Activated naive CD4-positive, alpha-beta T cell treated with anti-CD3 and anti-CD28 coated beads, Interleukin-2, amount 50 U/mL, for 24 hours (primary cell): ENCODE measurements at regions not wholly inside any gene's neighbourhood (a gene's known extent, or its start where the extent isn't known, plus 50 kb on each side); places are given as distances from the start of the nearest gene placed in this dataset.

Source experiments
- H3K27ac Mint-ChIP-seq: one replicate; pipeline ENCODE4 v1.8.0; 2021; ENCODE audit warnings: mild to moderate bottlenecking, mixed read lengths
- H3K27me3 Mint-ChIP-seq: one replicate; pipeline ENCODE4 v1.8.0; 2021; ENCODE audit warnings: mixed read lengths
- H3K36me3 Mint-ChIP-seq: one replicate; pipeline ENCODE4 v1.8.0; 2021; ENCODE audit warnings: mixed read lengths
- H3K4me1 Mint-ChIP-seq: one replicate; pipeline ENCODE4 v1.8.0; 2021; ENCODE audit warnings: mixed read lengths
- H3K4me3 Mint-ChIP-seq: one replicate; pipeline ENCODE4 v1.8.0; 2021; ENCODE audit warnings: mild to moderate bottlenecking, mixed read lengths
- H3K9me3 Mint-ChIP-seq: one replicate; pipeline ENCODE4 v1.8.0; 2021; ENCODE audit warnings: mixed read lengths

DNA sequence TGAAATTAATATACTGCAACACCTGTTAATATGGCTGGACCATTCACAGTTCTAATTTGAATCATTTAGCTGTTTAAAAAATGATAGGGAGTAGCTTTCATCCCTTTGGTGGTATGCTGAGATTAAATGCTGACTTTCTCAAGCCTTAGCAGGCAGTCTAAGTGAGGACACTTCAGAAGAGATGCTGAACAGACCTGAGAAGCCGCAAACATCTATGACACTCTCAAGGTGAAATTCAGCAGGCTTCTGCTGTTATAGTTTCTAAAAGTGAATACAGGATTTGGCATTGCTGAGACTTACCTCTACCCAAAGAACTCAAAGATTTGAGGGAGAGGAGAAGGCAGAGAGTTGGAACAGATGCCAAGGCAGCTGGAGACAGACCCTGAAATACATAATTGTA lies 431.2 kb upstream of the FAM98A start:
- H3K4me3 Mint-ChIP-seq = no peak overlapping the region
- H3K36me3 Mint-ChIP-seq = no peaks in the 10 kb centered on the region
- H3K27ac Mint-ChIP-seq = no peak overlapping the region
- no peaks in the 10 kb centered on the region for H3K9me3 Mint-ChIP-seq
- no peaks in the 10 kb centered on the region for H3K4me1 Mint-ChIP-seq
- no peaks in the 10 kb centered on the region for H3K27me3 Mint-ChIP-seq

DNA sequence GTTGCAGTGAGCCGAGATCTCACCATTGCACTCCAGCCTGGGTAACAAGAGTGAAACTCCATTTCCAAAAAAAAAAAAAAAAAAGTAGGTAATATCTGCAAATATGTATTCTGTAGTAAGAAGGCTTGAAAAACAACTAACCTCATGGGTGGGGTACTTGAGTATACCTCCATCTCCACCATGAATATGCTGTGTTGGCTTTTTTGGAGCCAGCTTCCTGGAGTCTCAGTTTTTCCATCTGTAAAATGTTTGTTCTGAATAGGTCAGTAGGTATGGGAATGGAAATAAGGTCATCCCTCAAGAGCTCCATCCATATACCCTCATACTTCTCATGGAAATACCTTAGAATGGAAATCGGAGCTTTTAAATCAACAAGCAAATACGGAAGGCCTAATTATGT lies 430.0 kb upstream of the FAM98A start:
- H3K4me3 Mint-ChIP-seq = no peak overlapping the region
- H3K27ac Mint-ChIP-seq = no peak overlapping the region
- no peaks in the 10 kb centered on the region for H3K27me3 Mint-ChIP-seq
- no peaks in the 10 kb centered on the region for H3K9me3 Mint-ChIP-seq
- H3K4me1 Mint-ChIP-seq = no peaks in the 10 kb centered on the region
- no peaks in the 10 kb centered on the region for H3K36me3 Mint-ChIP-seq

GRCh38 chr2:34025196-34025595 lies 426.1 kb upstream of the FAM98A start:
- H3K27ac Mint-ChIP-seq = no peak overlapping the region
- no peaks in the 10 kb centered on the region for H3K36me3 Mint-ChIP-seq
- H3K4me1 Mint-ChIP-seq = no peaks in the 10 kb centered on the region
- H3K4me3 Mint-ChIP-seq = no peak overlapping the region
- H3K27me3 Mint-ChIP-seq = no peaks in the 10 kb centered on the region
- H3K9me3 Mint-ChIP-seq = peaks cover 9% of the 10 kb centered on the region

DNA sequence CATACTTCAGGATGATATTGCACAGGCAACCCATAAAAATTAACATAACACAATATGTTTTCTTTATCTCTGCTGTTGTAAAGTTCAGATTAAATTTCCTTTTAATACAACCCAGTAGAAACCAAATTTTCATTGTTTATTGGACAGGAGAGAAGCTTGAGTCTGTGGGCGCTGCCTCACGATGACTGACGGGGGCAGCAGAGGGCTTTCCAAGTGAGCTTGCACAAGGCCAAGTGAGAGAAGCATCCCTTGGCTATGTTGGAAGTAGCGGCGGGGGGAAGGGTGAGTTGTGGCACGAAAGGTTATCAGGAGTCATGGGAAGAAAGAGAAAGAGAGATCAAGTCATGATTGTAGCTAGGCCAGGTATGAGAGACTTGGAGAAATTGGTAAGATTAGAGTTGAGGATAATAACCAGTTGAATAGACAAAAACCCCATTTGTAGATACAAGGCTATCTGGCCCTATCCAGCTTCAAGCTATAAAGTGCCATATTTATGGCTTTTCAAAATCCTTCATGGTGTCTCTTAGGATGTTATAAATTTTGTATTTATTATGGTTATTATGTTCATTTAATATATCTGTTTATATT lies 413.7 kb upstream of the FAM98A start:
- peaks cover 4% of the 10 kb centered on the region for H3K27me3 Mint-ChIP-seq
- H3K9me3 Mint-ChIP-seq = no peaks in the 10 kb centered on the region
- H3K4me3 Mint-ChIP-seq = no peak overlapping the region
- H3K27ac Mint-ChIP-seq = no peak overlapping the region
- H3K36me3 Mint-ChIP-seq = no peaks in the 10 kb centered on the region
- H3K4me1 Mint-ChIP-seq = no peaks in the 10 kb centered on the region

- no peak overlapping the region for H3K4me3 Mint-ChIP-seq
- H3K27me3 Mint-ChIP-seq = peaks cover 4% of the 10 kb centered on the region
- H3K9me3 Mint-ChIP-seq = no peaks in the 10 kb centered on the region
- H3K27ac Mint-ChIP-seq = no peak overlapping the region
- no peaks in the 10 kb centered on the region for H3K4me1 Mint-ChIP-seq
- no peaks in the 10 kb centered on the region for H3K36me3 Mint-ChIP-seq
Observed at GRCh38 chr2:34011684-34012083, 412.6 kb upstream of the FAM98A start.

GRCh38 chr2:34005901-34006300 lies 406.8 kb upstream of the FAM98A start:
- no peaks in the 10 kb centered on the region for H3K36me3 Mint-ChIP-seq
- no peak overlapping the region for H3K27ac Mint-ChIP-seq
- no peaks in the 10 kb centered on the region for H3K4me1 Mint-ChIP-seq
- no peak overlapping the region for H3K4me3 Mint-ChIP-seq
- H3K9me3 Mint-ChIP-seq = no peaks in the 10 kb centered on the region
- H3K27me3 Mint-ChIP-seq = peaks cover 4% of the 10 kb centered on the region

DNA sequence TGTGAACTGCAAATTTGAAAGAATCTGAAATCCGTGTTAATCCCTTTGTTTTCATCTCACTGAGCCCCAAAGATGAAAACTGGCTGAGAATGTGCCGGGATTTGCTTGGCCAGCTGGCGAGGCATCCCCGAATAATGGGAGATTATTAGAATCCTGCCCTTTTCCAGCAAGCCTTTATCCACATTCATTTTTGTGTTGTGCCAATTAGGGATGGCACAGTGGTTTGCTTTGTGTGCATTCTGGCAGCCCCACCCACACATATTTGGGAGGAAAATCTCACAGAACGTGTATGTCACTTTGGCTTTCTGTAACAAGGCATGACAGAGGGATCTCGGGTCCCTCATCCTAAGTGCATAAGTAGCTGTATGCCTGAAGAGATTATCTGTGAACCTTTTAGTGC lies 405.8 kb upstream of the FAM98A start:
- Mint-ChIP-seq H3K4me1 (no peaks in the 10 kb centered on the region), H3K36me3 (no peaks in the 10 kb centered on the region), H3K4me3 (no peak overlapping the region), H3K9me3 (no peaks in the 10 kb centered on the region), H3K27ac (no peak overlapping the region), H3K27me3 (peaks cover 4% of the 10 kb centered on the region)

GRCh38 chr2:34003795-34004194 lies 404.7 kb upstream of the FAM98A start:
- Mint-ChIP-seq H3K27me3 (no peaks in the 10 kb centered on the region), H3K27ac (no peak overlapping the region), H3K36me3 (no peaks in the 10 kb centered on the region), H3K4me3 (no peak overlapping the region), H3K9me3 (no peaks in the 10 kb centered on the region), H3K4me1 (no peaks in the 10 kb centered on the region)

GRCh38 chr2:34001557-34001956 lies 402.5 kb upstream of the FAM98A start:
- H3K4me3 Mint-ChIP-seq = no peak overlapping the region
- H3K27ac Mint-ChIP-seq = no peak overlapping the region
- no peaks in the 10 kb centered on the region for H3K4me1 Mint-ChIP-seq
- H3K27me3 Mint-ChIP-seq = no peaks in the 10 kb centered on the region
- peaks cover 2% of the 10 kb centered on the region for H3K36me3 Mint-ChIP-seq
- peaks cover 11% of the 10 kb centered on the region for H3K9me3 Mint-ChIP-seq

DNA sequence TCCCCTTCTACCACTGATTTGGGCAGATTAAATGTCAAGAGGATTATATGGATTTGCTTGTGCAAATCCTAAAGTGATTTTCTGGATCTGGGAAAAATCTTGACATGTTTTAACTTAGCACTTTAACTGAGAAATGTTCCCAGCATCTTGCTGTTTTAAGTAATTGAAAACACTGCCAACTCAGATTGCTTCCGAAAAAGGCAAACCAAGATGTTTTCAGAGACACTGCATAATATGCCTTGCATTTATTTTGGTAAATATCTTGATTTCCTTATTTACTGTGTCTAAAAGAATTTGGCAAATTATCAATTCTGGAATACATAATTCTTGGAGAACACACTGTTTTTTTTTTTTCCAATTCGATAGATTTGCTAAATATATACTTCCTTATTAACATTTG lies 385.0 kb upstream of the FAM98A start:
- Mint-ChIP-seq H3K36me3 (no peaks in the 10 kb centered on the region), H3K9me3 (no peaks in the 10 kb centered on the region), H3K4me1 (no peaks in the 10 kb centered on the region), H3K4me3 (no peak overlapping the region), H3K27me3 (no peaks in the 10 kb centered on the region), H3K27ac (no peak overlapping the region)

DNA sequence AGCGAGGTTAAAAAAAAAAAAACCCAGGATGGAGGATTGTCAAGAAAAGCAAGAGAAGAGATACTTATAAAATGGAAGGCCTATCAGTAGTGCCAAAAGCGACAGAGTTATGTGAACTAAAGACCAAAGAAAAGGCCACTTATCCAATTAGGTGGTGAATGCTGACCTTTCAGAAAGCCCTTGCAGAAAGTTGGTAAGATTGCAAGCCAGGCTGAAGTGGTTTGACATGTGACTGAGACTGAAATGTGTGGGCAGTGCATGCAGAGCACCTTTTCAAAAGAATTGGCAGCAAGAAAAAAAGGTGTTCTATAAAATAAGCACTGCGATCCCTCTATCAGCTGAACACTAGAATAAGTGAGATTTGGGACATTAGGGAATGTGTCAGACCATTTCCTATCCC lies 379.4 kb upstream of the FAM98A start:
- no peaks in the 10 kb centered on the region for H3K4me1 Mint-ChIP-seq
- no peak overlapping the region for H3K4me3 Mint-ChIP-seq
- no peak overlapping the region for H3K27ac Mint-ChIP-seq
- no peaks in the 10 kb centered on the region for H3K36me3 Mint-ChIP-seq
- no peaks in the 10 kb centered on the region for H3K27me3 Mint-ChIP-seq
- no peaks in the 10 kb centered on the region for H3K9me3 Mint-ChIP-seq

GRCh38 chr2:33975498-33975897 lies 376.4 kb upstream of the FAM98A start:
- no peaks in the 10 kb centered on the region for H3K27me3 Mint-ChIP-seq
- no peaks in the 10 kb centered on the region for H3K36me3 Mint-ChIP-seq
- no peaks in the 10 kb centered on the region for H3K9me3 Mint-ChIP-seq
- no peaks in the 10 kb centered on the region for H3K4me1 Mint-ChIP-seq
- H3K27ac Mint-ChIP-seq = no peak overlapping the region
- H3K4me3 Mint-ChIP-seq = no peak overlapping the region

DNA sequence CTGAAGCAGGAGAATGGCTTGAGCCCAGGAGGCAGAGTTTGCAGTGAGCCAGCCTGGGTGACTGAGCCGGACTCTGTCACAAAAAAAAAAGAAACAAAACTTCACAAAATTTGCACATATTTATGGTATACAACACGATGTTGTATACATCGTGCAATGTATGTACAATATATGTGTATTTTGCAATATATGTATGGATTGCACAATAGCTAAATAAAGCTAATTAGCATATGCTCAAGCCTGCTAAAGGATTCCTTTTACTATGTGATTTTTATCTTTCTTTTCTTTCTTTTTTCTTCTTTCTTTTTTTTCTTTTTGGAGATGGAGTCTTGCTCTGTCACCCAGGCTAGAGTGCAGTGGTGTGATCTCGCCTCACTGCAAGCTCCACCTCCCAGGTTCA lies 368.0 kb upstream of the FAM98A start:
- Mint-ChIP-seq H3K4me1 (no peaks in the 10 kb centered on the region), H3K27ac (no peak overlapping the region), H3K9me3 (no peaks in the 10 kb centered on the region), H3K27me3 (no peaks in the 10 kb centered on the region), H3K4me3 (no peak overlapping the region), H3K36me3 (no peaks in the 10 kb centered on the region)

GRCh38 chr2:33958591-33958990 lies 359.5 kb upstream of the FAM98A start:
- Mint-ChIP-seq H3K9me3 (no peaks in the 10 kb centered on the region), H3K36me3 (no peaks in the 10 kb centered on the region), H3K4me1 (no peaks in the 10 kb centered on the region), H3K27me3 (no peaks in the 10 kb centered on the region), H3K27ac (no peak overlapping the region), H3K4me3 (no peak overlapping the region)

DNA sequence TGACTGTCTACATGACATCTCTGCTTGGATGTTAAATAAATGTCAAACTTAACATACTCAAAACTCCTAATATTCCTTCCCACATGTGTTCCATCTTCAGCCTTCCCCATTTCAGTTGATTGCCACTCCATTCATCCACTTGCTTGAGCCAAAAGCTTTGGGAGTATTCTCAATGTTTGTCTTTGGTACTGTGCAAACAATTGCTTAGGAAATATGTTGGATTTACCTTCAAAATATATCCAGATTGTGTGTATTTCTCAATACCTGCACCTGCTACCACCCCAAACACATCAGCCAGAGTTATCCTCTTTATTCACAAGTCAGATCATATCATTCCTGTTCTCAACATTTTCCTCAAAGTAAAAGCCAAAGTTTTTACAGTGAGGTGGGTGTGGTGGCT lies 350.3 kb upstream of the FAM98A start:
- H3K27ac Mint-ChIP-seq = no peak overlapping the region
- no peaks in the 10 kb centered on the region for H3K4me1 Mint-ChIP-seq
- H3K27me3 Mint-ChIP-seq = no peaks in the 10 kb centered on the region
- H3K36me3 Mint-ChIP-seq = no peaks in the 10 kb centered on the region
- H3K4me3 Mint-ChIP-seq = no peak overlapping the region
- peaks cover 5% of the 10 kb centered on the region for H3K9me3 Mint-ChIP-seq

- Mint-ChIP-seq H3K27me3 (no peaks in the 10 kb centered on the region), H3K4me1 (no peaks in the 10 kb centered on the region), H3K9me3 (peaks cover 5% of the 10 kb centered on the region), H3K4me3 (no peak overlapping the region), H3K36me3 (no peaks in the 10 kb centered on the region), H3K27ac (no peak overlapping the region)
Observed at GRCh38 chr2:33946193-33946592, 347.1 kb upstream of the FAM98A start.

GRCh38 chr2:33933203-33933602 lies 334.1 kb upstream of the FAM98A start:
- no peaks in the 10 kb centered on the region for H3K9me3 Mint-ChIP-seq
- H3K4me3 Mint-ChIP-seq = no peak overlapping the region
- no peaks in the 10 kb centered on the region for H3K4me1 Mint-ChIP-seq

More at GRCh38 chr2:33933203-33933602, 334.1 kb upstream of the FAM98A start:
- Mint-ChIP-seq H3K27me3 (peaks cover 2% of the 10 kb centered on the region), H3K27ac (no peak overlapping the region), H3K36me3 (no peaks in the 10 kb centered on the region)
